HG02943 (cell line): ENCODE measurements at regions not wholly inside any gene's neighbourhood (a gene's known extent, or its start where the extent isn't known, plus 50 kb on each side); places are given as distances from the start of the nearest gene placed in this dataset.

ENCODE experiments used
- ATAC-seq: cut with Tn5 transposase; IDR thresholded peaks from one replicate; pipeline ENCODE4 v1.9.1; 2021; ENCODE audit warnings: mild to moderate bottlenecking, low read depth, moderate library complexity; ENCODE audit not compliant: unreplicated experiment

- ATAC-seq, result peak; percentile 48
Measured at GRCh38 chr13:60645676-60646075, 248.7 kb downstream of the TDRD3 start.

GRCh38 chr13:60642552-60642951 is 245.5 kb downstream of the TDRD3 start:
- ATAC-seq, result no peak

- no peak for ATAC-seq
Measured at GRCh38 chr13:60629158-60629557, 232.1 kb downstream of the TDRD3 start.

GRCh38 chr13:60627071-60627686 is 230.2 kb downstream of the TDRD3 start:
- ATAC-seq, result peak; percentile 56
